Upper lobe of left lung (tissue), 6 donors: ENCODE measurements at regions not wholly inside any gene's neighbourhood (a gene's known extent, or its start where the extent isn't known, plus 50 kb on each side); places are given as distances from the start of the nearest gene placed in this dataset.

Experiments
- ATAC-seq, 2 donors: fragments of 200-7000 bp; cut with Tn5 transposase; one replicate each; pipeline ENCODE4 v1.9.1; 2022; ENCODE audit warnings: mild to moderate bottlenecking in 2 of 2, moderate library complexity in 2 of 2; ENCODE audit not compliant: low FRiP score in 2 of 2
- DNase-seq, 2 donors: peaks; one replicate each; pipeline ENCODE4 v3.0.0-alpha.2; 2019 to 2020
- H3K27ac ChIP-seq, 4 donors: fragments of 200-600 bp; sonication (generic); one replicate each; pipeline ENCODE4 v1.5.1; 2016 to 2019
- H3K27me3 ChIP-seq, 4 donors: fragments of 200-600 bp; sonication (generic); one replicate each; pipeline ENCODE4 v1.5.1; 2017 to 2019
- H3K36me3 ChIP-seq, 4 donors: fragments of 200-600 bp; sonication (generic); one replicate each; pipeline ENCODE4 v1.5.1; 2016 to 2019
- H3K4me1 ChIP-seq, 4 donors: fragments of 200-600 bp; sonication (generic); one replicate each; pipeline ENCODE4 v1.5.1; 2018 to 2019
- H3K4me3 ChIP-seq, 4 donors: fragments of 200-600 bp; sonication (generic); one replicate each; pipeline ENCODE4 v1.5.1; 2017 to 2019; ENCODE audit warnings: mild to moderate bottlenecking in 2 of 4, moderate library complexity in 1 of 4
- H3K9me3 ChIP-seq, 4 donors: fragments of 200-600 bp; sonication (generic); one replicate each; pipeline ENCODE4 v1.5.1; 2018 to 2019
- CTCF ChIP-seq, 6 experiments: fragments of 450-650 bp in 4 of 6; fragments of 200-600 bp in 2 of 6; sonication (generic) in 2 of 6; IDR thresholded peaks; one replicate each; pipeline ENCODE4 v1.5.1; 2016 to 2019; ENCODE audit warnings: antibody characterized with exemption in 6 of 6
- EP300 ChIP-seq, 4 donors: sonication (generic); formaldehyde crosslinking; IDR thresholded peaks; one replicate each; pipeline ENCODE4 v1.5.1; 2017; ENCODE audit warnings: antibody characterized with exemption in 4 of 4, control low read depth in 2 of 4
- POLR2A ChIP-seq, 4 donors: fragments of 450-650 bp; IDR thresholded peaks; one replicate each; pipeline ENCODE4 v1.5.1; 2016 to 2017; ENCODE audit warnings: antibody characterized with exemption in 4 of 4, mild to moderate bottlenecking in 2 of 4
- POLR2AphosphoS5 ChIP-seq, 2 donors: sonication (generic); formaldehyde crosslinking; IDR thresholded peaks; one replicate each; pipeline ENCODE4 v1.5.1; 2017; ENCODE audit warnings: antibody characterized with exemption in 2 of 2
- WGBS, 2 donors: methylation state at CpG; one replicate each; pipeline ENCODE4 v1.1.5; 2017 to 2018; 5-methylcytosine and 5-hydroxymethylcytosine counted together
- donor health status: DM: no; HTN: no; CAD: no; lungs with moderate emphysema.
- donor health status: DM: no; HTN: yes; CAD: no; lungs with severe emphysema.

GRCh38 chr3:182722907-182723306 lies 70.4 kb upstream of the ATP11B start:
- TF ChIP-seq POLR2AphosphoS5 (IDR thresholded peaks at IDR 0.05) (no peak), EP300 (IDR thresholded peaks at IDR 0.05) (no peak), POLR2A (IDR thresholded peaks at IDR 0.05) (no peak), CTCF (IDR thresholded peaks at IDR 0.05) (no peak)
- Histone ChIP-seq H3K4me3 (no peak overlapping the region), H3K4me1 (no peaks in the 10 kb centered on the region), H3K36me3 (no peaks in the 10 kb centered on the region), H3K9me3 (no peaks in the 10 kb centered on the region), H3K27ac (no peak overlapping the region), H3K27me3 (no peaks in the 10 kb centered on the region)
- ATAC-seq (no peak), DNase-seq (no peak)
- WGBS, 2 donors, result 87 to 91% methylated on average over 4 to 6 of the region's 6 CpGs

GRCh38 chr3:182723596-182723995 lies 69.7 kb upstream of the ATP11B start:
- Histone ChIP-seq H3K27ac (no peak overlapping the region), H3K4me1 (no peaks in the 10 kb centered on the region), H3K27me3 (no peaks in the 10 kb centered on the region), H3K36me3 (no peaks in the 10 kb centered on the region), H3K9me3 (no peaks in the 10 kb centered on the region), H3K4me3 (no peak overlapping the region)
- DNase-seq (peak in 1 of 2 donors; percentile 52), ATAC-seq (no peak)
- WGBS, 2 donors, result 76 to 82% methylated on average over 3 to 4 of the region's 4 CpGs
- no peak for TF ChIP-seq POLR2AphosphoS5 (IDR thresholded peaks at IDR 0.05)
- TF ChIP-seq EP300 (IDR thresholded peaks at IDR 0.05), result no peak
- no peak for TF ChIP-seq POLR2A (IDR thresholded peaks at IDR 0.05)
- TF ChIP-seq CTCF (IDR thresholded peaks at IDR 0.05), result no peak

- no peaks in the 10 kb centered on the region for H3K27me3 ChIP-seq
Measured at GRCh38 chr3:182725372-182726251, 67.7 kb upstream of the ATP11B start.

DNA sequence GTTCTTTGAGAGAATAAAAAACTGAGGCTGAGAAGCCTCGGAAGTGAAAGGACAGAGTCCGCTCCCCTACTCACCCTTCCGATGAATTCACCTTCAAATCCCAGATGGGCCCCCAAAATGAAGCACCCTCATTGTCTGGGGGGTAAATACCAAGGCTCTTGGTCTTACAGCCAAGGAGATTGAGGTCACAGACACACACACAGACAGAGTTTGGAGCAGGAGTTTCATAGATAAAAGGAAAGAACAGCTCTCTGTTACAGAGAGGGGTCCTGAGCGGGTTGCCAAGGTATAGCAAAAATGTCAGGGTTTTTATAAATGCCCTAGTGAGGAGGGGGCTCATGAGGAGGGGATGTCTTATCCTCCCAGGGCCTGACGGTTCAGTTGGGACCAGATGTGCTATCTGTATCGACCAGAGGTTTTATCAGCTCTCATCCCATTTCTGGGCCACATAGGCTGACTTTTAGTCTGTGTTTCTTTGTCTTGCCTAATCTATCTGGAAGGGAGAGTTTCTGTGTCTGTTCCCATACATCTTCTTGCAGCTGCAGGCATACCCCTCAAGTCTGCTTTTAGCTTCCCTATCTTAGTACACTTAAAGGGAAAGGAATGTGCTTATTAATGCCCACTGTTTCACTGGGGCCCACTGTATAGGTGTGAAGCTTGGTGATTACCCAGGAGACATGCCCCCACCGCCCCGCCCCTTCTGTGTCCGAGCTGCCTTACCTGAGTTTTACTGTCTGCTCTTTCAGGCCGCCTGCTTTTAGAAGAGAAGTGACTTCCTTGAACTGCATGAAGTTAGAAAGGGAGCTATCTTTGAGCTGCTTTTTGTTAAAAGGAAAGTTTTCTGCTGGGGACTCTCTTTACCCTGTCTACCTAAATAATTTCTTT lies 66.8 kb upstream of the ATP11B start:
- DNase-seq (no peak), ATAC-seq (no peak)
- Histone ChIP-seq H3K4me3 (no peak overlapping the region), H3K27ac (no peak overlapping the region), H3K4me1 (no peaks in the 10 kb centered on the region), H3K27me3 (no peaks in the 10 kb centered on the region), H3K36me3 (no peaks in the 10 kb centered on the region), H3K9me3 (no peaks in the 10 kb centered on the region)
- TF ChIP-seq CTCF (IDR thresholded peaks at IDR 0.05) (no peak), POLR2AphosphoS5 (IDR thresholded peaks at IDR 0.05) (no peak), EP300 (IDR thresholded peaks at IDR 0.05) (no peak), POLR2A (IDR thresholded peaks at IDR 0.05) (no peak)
- 73 to 89% methylated on average over 10 of the region's 10 CpGs for WGBS, 2 donors

More at GRCh38 chr3:182725372-182726251, 67.7 kb upstream of the ATP11B start:
- H3K9me3 ChIP-seq, result no peaks in the 10 kb centered on the region
- H3K4me1 ChIP-seq, result no peaks in the 10 kb centered on the region
- H3K27ac ChIP-seq, result no peak overlapping the region
- H3K36me3 ChIP-seq, result no peaks in the 10 kb centered on the region
- no peak for TF ChIP-seq CTCF (IDR thresholded peaks at IDR 0.05)
- WGBS, 2 donors, result 63 to 64% methylated on average over 16 of the region's 16 CpGs
- ATAC-seq (peak in 1 of 2 donors; percentile 48), DNase-seq (no peak)
- no peak overlapping the region for H3K4me3 ChIP-seq
